Neural progenitor cell (in vitro differentiated cells): ENCODE measurements at regions not wholly inside any gene's neighbourhood (a gene's known extent, or its start where the extent isn't known, plus 50 kb on each side); places are given as distances from the start of the nearest gene placed in this dataset.

ENCODE experiments used
- EZH2 ChIP-seq: fragments of 200-600 bp; sonication (generic); IDR thresholded peaks from 2 replicates; pipeline ENCODE4 v1.6.1; 2017; ENCODE audit warnings: antibody characterized with exemption, mild to moderate bottlenecking, moderate library complexity
- EZH2phosphoT487 ChIP-seq: fragments of 200-600 bp; sonication (generic); IDR thresholded peaks from 2 replicates; pipeline ENCODE4 v1.6.1; 2017; ENCODE audit warnings: antibody characterized with exemption
- TF ChIP-seq, protein P1 (sequence below): fragments of 200-600 bp; sonication (generic); IDR thresholded peaks from 2 replicates; pipeline ENCODE4 v1.5.1; 2017; ENCODE audit warnings: antibody characterized with exemption, mild to moderate bottlenecking

DNA sequence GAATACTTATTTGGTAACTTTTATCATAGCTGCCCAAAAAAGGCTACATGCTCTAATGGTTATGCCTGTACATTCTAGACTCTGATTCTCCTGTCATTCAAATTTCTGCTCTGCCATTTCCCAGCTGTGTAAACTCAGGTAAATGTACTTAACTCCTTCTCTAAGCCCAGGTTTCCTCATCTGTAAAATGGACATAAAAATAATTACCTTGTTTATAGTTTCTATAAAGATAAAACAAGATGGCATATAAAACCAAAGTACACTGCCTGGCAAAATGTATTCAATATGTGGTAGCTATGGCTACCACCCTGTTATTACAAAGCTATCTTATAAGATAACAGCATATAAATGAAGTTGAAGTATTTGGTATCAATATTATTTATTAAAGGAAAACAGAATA is 158.8 kb downstream of the PPARGC1A start:
- TF ChIP-seq, protein P1, sequence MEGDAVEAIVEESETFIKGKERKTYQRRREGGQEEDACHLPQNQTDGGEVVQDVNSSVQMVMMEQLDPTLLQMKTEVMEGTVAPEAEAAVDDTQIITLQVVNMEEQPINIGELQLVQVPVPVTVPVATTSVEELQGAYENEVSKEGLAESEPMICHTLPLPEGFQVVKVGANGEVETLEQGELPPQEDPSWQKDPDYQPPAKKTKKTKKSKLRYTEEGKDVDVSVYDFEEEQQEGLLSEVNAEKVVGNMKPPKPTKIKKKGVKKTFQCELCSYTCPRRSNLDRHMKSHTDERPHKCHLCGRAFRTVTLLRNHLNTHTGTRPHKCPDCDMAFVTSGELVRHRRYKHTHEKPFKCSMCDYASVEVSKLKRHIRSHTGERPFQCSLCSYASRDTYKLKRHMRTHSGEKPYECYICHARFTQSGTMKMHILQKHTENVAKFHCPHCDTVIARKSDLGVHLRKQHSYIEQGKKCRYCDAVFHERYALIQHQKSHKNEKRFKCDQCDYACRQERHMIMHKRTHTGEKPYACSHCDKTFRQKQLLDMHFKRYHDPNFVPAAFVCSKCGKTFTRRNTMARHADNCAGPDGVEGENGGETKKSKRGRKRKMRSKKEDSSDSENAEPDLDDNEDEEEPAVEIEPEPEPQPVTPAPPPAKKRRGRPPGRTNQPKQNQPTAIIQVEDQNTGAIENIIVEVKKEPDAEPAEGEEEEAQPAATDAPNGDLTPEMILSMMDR = no peak
- TF ChIP-seq EZH2phosphoT487 = no peak
- TF ChIP-seq EZH2 = no peak
